GM19351 (cell line): ENCODE measurements at regions not wholly inside any gene's neighbourhood (a gene's known extent, or its start where the extent isn't known, plus 50 kb on each side); places are given as distances from the start of the nearest gene placed in this dataset.
A peak's percentile ranks its signal among the peaks of the same experiment; 100 is the strongest.

Experiments used
- ATAC-seq: cut with Tn5 transposase; IDR thresholded peaks from one replicate; pipeline ENCODE4 v1.9.1; 2021; ENCODE audit warnings: mild to moderate bottlenecking, moderate library complexity; ENCODE audit not compliant: unreplicated experiment

- no peak for ATAC-seq
These were observed 191.8 kb downstream of the LYPLAL1 start for GRCh38 chr1:219365451-219365850.

- ATAC-seq = no peak
These were observed 189.0 kb downstream of the LYPLAL1 start for GRCh38 chr1:219362702-219363101.

GRCh38 chr1:219359126-219359525 is 185.4 kb downstream of the LYPLAL1 start:
- no peak for ATAC-seq

GRCh38 chr1:219358080-219358479 is 184.4 kb downstream of the LYPLAL1 start:
- no peak for ATAC-seq

- ATAC-seq = no peak
These were observed 181.3 kb downstream of the LYPLAL1 start for GRCh38 chr1:219354962-219355361.

- no peak for ATAC-seq
These were observed 179.4 kb downstream of the LYPLAL1 start for GRCh38 chr1:219352961-219353651.

- no peak for ATAC-seq
These were observed 176.7 kb downstream of the LYPLAL1 start for GRCh38 chr1:219350172-219350931.

GRCh38 chr1:219347921-219348391 is 174.3 kb downstream of the LYPLAL1 start:
- ATAC-seq = no peak

GRCh38 chr1:219347376-219347775 is 173.7 kb downstream of the LYPLAL1 start:
- no peak for ATAC-seq

GRCh38 chr1:219345953-219346352 is 172.3 kb downstream of the LYPLAL1 start:
- ATAC-seq = no peak

GRCh38 chr1:219342836-219343235 is 169.2 kb downstream of the LYPLAL1 start:
- ATAC-seq = no peak

- ATAC-seq = no peak
These were observed 167.1 kb downstream of the LYPLAL1 start for GRCh38 chr1:219340796-219341195.

- ATAC-seq = no peak
These were observed 165.8 kb downstream of the LYPLAL1 start for GRCh38 chr1:219339466-219339865.

- no peak for ATAC-seq
These were observed 163.9 kb downstream of the LYPLAL1 start for GRCh38 chr1:219337588-219337987.

GRCh38 chr1:219333626-219334025 is 159.9 kb downstream of the LYPLAL1 start:
- ATAC-seq = no peak

- ATAC-seq = no peak
These were observed 157.7 kb downstream of the LYPLAL1 start for GRCh38 chr1:219331424-219331823.

GRCh38 chr1:219330669-219331068 is 157.0 kb downstream of the LYPLAL1 start:
- ATAC-seq = no peak

- ATAC-seq = no peak
These were observed 156.3 kb downstream of the LYPLAL1 start for GRCh38 chr1:219330001-219330400.

GRCh38 chr1:219329578-219329977 is 155.9 kb downstream of the LYPLAL1 start:
- ATAC-seq = no peak

- ATAC-seq = no peak
These were observed 153.2 kb downstream of the LYPLAL1 start for GRCh38 chr1:219326843-219327242.

- peak; percentile 36 for ATAC-seq
These were observed 151.7 kb downstream of the LYPLAL1 start for GRCh38 chr1:219325368-219325742.

GRCh38 chr1:219324629-219325367 is 151.1 kb downstream of the LYPLAL1 start:
- ATAC-seq = peak; percentile 95
